H9 (cell line): ENCODE measurements at regions not wholly inside any gene's neighbourhood (a gene's known extent, or its start where the extent isn't known, plus 50 kb on each side); places are given as distances from the start of the nearest gene placed in this dataset.

ENCODE experiments used
- DNase-seq: peaks from one replicate; pipeline ENCODE4 v3.0.0-alpha.2; 2017
- H2AFZ ChIP-seq: one replicate; pipeline ENCODE4 v1.6.1; 2013; ENCODE audit warnings: mild to moderate bottlenecking, low read length, control low read depth, moderate library complexity
- H2AK5ac ChIP-seq: 2 replicates; pipeline ENCODE4 v1.6.1; 2013; ENCODE audit warnings: low read length, control low read depth, mixed read lengths; ENCODE audit not compliant: insufficient read length
- H2BK120ac ChIP-seq: one replicate; pipeline ENCODE4 v1.6.1; 2013; ENCODE audit warnings: low read depth, mild to moderate bottlenecking, low read length, control low read depth, inconsistent platforms; ENCODE audit not compliant: poor library complexity, severe bottlenecking
- H2BK12ac ChIP-seq: 2 replicates; pipeline ENCODE4 v1.6.1; 2013; ENCODE audit warnings: low read length, control low read depth, mixed read lengths, low read depth; ENCODE audit not compliant: insufficient read length
- H2BK15ac ChIP-seq: 2 replicates; pipeline ENCODE4 v1.6.1; 2013; ENCODE audit warnings: low read depth, low read length, control low read depth
- H2BK20ac ChIP-seq: one replicate; pipeline ENCODE4 v1.6.1; 2013; ENCODE audit warnings: low read depth, mild to moderate bottlenecking, low read length, control low read depth, inconsistent platforms; ENCODE audit not compliant: poor library complexity, severe bottlenecking
- H2BK5ac ChIP-seq: 2 replicates; pipeline ENCODE4 v1.6.1; 2013; ENCODE audit warnings: low read length, control low read depth, mixed read lengths; ENCODE audit not compliant: insufficient read length
- H3K14ac ChIP-seq: 2 replicates; pipeline ENCODE4 v1.6.1; 2013; ENCODE audit warnings: low read length, control low read depth; ENCODE audit not compliant: insufficient read depth
- H3K18ac ChIP-seq: 2 replicates; pipeline ENCODE4 v1.6.1; 2013; ENCODE audit warnings: low read depth, mild to moderate bottlenecking, mixed read lengths, low read length, control low read depth; ENCODE audit not compliant: insufficient read length
- H3K23ac ChIP-seq: 2 replicates; pipeline ENCODE4 v1.6.1; 2013; ENCODE audit warnings: low read length, control low read depth, mixed read lengths, low read depth; ENCODE audit not compliant: insufficient read length
- H3K23me2 ChIP-seq: 2 replicates; pipeline ENCODE4 v1.6.1; 2013; ENCODE audit warnings: low read depth, mild to moderate bottlenecking, mixed read lengths, low read length, control low read depth; ENCODE audit not compliant: insufficient read length, poor library complexity, severe bottlenecking
- H3K27ac ChIP-seq: 2 replicates; pipeline ENCODE4 v1.5.1; 2013; ENCODE audit warnings: low read length, control low read depth, mixed read lengths, low read depth; ENCODE audit not compliant: insufficient read length
- H3K27me3 ChIP-seq: 2 replicates; pipeline ENCODE4 v1.6.1; 2013; ENCODE audit warnings: low read length, control low read depth, inconsistent platforms; ENCODE audit not compliant: insufficient read depth
- H3K4ac ChIP-seq: 2 replicates; pipeline ENCODE4 v1.6.1; 2013; ENCODE audit warnings: low read depth, mild to moderate bottlenecking, control low read depth, inconsistent platforms, low read length, moderate library complexity
- H3K4me1 ChIP-seq: 2 replicates; pipeline ENCODE4 v1.6.1; 2013; ENCODE audit warnings: low read length, control low read depth, inconsistent platforms; ENCODE audit not compliant: insufficient read depth
- H3K4me2 ChIP-seq: 2 replicates; pipeline ENCODE4 v1.6.1; 2013; ENCODE audit warnings: low read length, control low read depth, mixed read lengths; ENCODE audit not compliant: insufficient read length, insufficient read depth
- H3K56ac ChIP-seq: 2 replicates; pipeline ENCODE4 v1.6.1; 2013; ENCODE audit warnings: low read depth, mild to moderate bottlenecking, mixed read lengths, low read length, control low read depth; ENCODE audit not compliant: insufficient read length
- H3K79me1 ChIP-seq: 2 replicates; pipeline ENCODE4 v1.6.1; 2013; ENCODE audit warnings: low read depth, mild to moderate bottlenecking, moderate library complexity, low read length, control low read depth, inconsistent platforms; ENCODE audit not compliant: insufficient read depth, poor library complexity, severe bottlenecking
- H3K79me2 ChIP-seq: 2 replicates; pipeline ENCODE4 v1.6.1; 2013; ENCODE audit warnings: low read length, control low read depth, inconsistent platforms; ENCODE audit not compliant: insufficient read depth
- H3K9ac ChIP-seq: 2 replicates; pipeline ENCODE4 v1.6.1; 2013; ENCODE audit warnings: low read length, control low read depth, mixed read lengths; ENCODE audit not compliant: insufficient read length; ENCODE audit errors: extremely low read depth
- H3K9me3 ChIP-seq: one replicate; pipeline ENCODE4 v1.6.1; 2013; ENCODE audit warnings: low read depth, low read length, inconsistent platforms; ENCODE audit not compliant: control insufficient read depth
- H3T11ph ChIP-seq: one replicate; pipeline ENCODE4 v1.6.1; 2013; ENCODE audit warnings: mild to moderate bottlenecking, low read length, control low read depth, inconsistent platforms
- H4K20me1 ChIP-seq: one replicate; pipeline ENCODE4 v1.6.1; 2013; ENCODE audit not compliant: control insufficient read depth, insufficient read length, insufficient read depth
- H4K5ac ChIP-seq: 2 replicates; pipeline ENCODE4 v1.6.1; 2013; ENCODE audit warnings: low read depth, mild to moderate bottlenecking, mixed read lengths, low read length, control low read depth; ENCODE audit not compliant: insufficient read length
- H4K8ac ChIP-seq: replicated peaks from 2 replicates; pipeline ENCODE4 v1.6.1; 2013; ENCODE audit warnings: low read length, control low read depth, mixed read lengths, low read depth; ENCODE audit not compliant: insufficient read length
- H4K91ac ChIP-seq: 2 replicates; pipeline ENCODE4 v1.6.1; 2013; ENCODE audit warnings: low read depth, mild to moderate bottlenecking, moderate library complexity, mixed read lengths, low read length, control low read depth; ENCODE audit not compliant: insufficient read length
- H3K27ac Mint-ChIP-seq, 3 experiments: 2 replicates in 2 of 3; 3 replicates in 1 of 3; pipeline ENCODE4 v1.8.0; 2020 to 2021; ENCODE audit warnings: mixed read lengths in 3 of 3, mild to moderate bottlenecking in 1 of 3, moderate library complexity in 1 of 3
- H3K27me3 Mint-ChIP-seq: 2 replicates; pipeline ENCODE4 v1.8.0; 2021; ENCODE audit warnings: low read depth, mild to moderate bottlenecking, moderate library complexity, mixed read lengths
- H3K36me3 Mint-ChIP-seq, 3 experiments: 2 replicates in 2 of 3; 3 replicates in 1 of 3; pipeline ENCODE4 v1.8.0; 2020 to 2021; ENCODE audit warnings: low read depth in 3 of 3, mixed read lengths in 3 of 3; ENCODE audit not compliant: insufficient read depth in 1 of 3
- H3K4me1 Mint-ChIP-seq, 2 experiments: 2 replicates each; pipeline ENCODE4 v1.8.0; 2020; ENCODE audit warnings: mixed read lengths in 2 of 2
- H3K4me3 Mint-ChIP-seq, 2 experiments: 2 replicates in 1 of 2; 3 replicates in 1 of 2; pipeline ENCODE4 v1.8.0; 2020 to 2021; ENCODE audit warnings: mild to moderate bottlenecking in 2 of 2, mixed read lengths in 2 of 2, moderate library complexity in 1 of 2
- H3K9me3 Mint-ChIP-seq, 2 experiments: 2 replicates in 1 of 2; 3 replicates in 1 of 2; pipeline ENCODE4 v1.8.0; 2020; ENCODE audit warnings: mild to moderate bottlenecking in 2 of 2, mixed read lengths in 2 of 2, moderate library complexity in 1 of 2
- WGBS: extraction: QIAGEN DNeasy Blood & Tissue Kit; methylation state at CpG from one replicate; pipeline ENCODE4 v1.1.7; 2013; ENCODE audit warnings: missing lambda C conversion rate, low lambda C conversion rate, mixed read lengths; ENCODE audit not compliant: insufficient read length; ENCODE audit errors: extremely low coverage; 5-methylcytosine and 5-hydroxymethylcytosine counted together
- TF ChIP-seq, protein P1 (sequence below): fragments of 200-600 bp; sonication (generic); conservative IDR thresholded peaks from 3 replicates; pipeline ENCODE4 v1.8.0; 2021; ENCODE audit warnings: antibody characterized with exemption, mild to moderate bottlenecking

DNA sequence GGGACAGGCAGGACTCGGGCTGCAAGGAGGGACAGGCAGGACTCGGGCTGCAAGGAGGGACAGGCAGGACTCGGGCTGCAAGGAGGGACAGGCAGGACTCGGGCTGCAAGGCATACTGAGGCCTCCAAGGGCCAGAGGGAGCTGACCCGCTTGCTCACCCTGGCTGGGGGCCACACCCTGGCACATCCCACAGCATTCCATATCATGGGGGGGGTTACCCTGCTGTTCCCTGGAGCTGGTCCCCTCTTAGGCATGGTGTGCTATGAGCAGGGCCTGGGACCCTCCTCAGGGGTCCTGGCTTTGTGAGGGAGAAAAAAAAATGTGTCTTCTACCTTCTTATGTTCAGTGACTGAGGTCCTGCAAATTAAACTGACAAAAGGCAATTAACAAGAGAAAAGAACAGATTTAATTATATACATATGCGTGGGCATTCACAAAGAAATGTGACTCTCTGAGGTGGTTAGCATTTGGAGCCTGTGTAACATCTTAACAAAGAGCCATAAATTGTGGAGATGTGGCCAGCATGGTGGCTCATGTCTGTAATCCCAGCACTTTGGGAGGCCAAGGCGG, 97.6 kb upstream of the ALDH1A3 start:
- Histone ChIP-seq H3K4me1 (no peaks in the 10 kb centered on the region; the same call in 1 of the 2 replicates), H2BK15ac (no peak overlapping the region), H3K23ac (no peak overlapping the region), H2BK5ac (no peak overlapping the region), H3K27ac (no peak overlapping the region), H4K5ac (no peak overlapping the region), H2AFZ (no peak overlapping the region), H4K8ac (no peak overlapping the region), H3K23me2 (no peaks in the 10 kb centered on the region), H4K20me1 (no peaks in the 10 kb centered on the region), H3K9me3 (no peaks in the 10 kb centered on the region), H4K91ac (no peak overlapping the region), H3K79me1 (no peaks in the 10 kb centered on the region), H3K79me2 (no peaks in the 10 kb centered on the region), H3T11ph (no peak overlapping the region), H2AK5ac (no peak overlapping the region), H3K18ac (no peak overlapping the region), H2BK120ac (no peak overlapping the region), H3K4ac (no peak overlapping the region), H2BK20ac (no peak overlapping the region), H3K9ac (no peak overlapping the region), H3K56ac (no peak overlapping the region), H3K4me2 (no peak overlapping the region), H3K27me3 (no peaks in the 10 kb centered on the region), H3K14ac (no peak overlapping the region), H2BK12ac (no peak overlapping the region)
- no CpG with 5 or more reads among the region's 7 CpGs for WGBS
- H3K36me3 Mint-ChIP-seq, result peaks cover 0 to 4% (median 2%) of the 10 kb centered on the region in 3 experiments; a peak in 1 of 7 replicates
- TF ChIP-seq, protein P1, sequence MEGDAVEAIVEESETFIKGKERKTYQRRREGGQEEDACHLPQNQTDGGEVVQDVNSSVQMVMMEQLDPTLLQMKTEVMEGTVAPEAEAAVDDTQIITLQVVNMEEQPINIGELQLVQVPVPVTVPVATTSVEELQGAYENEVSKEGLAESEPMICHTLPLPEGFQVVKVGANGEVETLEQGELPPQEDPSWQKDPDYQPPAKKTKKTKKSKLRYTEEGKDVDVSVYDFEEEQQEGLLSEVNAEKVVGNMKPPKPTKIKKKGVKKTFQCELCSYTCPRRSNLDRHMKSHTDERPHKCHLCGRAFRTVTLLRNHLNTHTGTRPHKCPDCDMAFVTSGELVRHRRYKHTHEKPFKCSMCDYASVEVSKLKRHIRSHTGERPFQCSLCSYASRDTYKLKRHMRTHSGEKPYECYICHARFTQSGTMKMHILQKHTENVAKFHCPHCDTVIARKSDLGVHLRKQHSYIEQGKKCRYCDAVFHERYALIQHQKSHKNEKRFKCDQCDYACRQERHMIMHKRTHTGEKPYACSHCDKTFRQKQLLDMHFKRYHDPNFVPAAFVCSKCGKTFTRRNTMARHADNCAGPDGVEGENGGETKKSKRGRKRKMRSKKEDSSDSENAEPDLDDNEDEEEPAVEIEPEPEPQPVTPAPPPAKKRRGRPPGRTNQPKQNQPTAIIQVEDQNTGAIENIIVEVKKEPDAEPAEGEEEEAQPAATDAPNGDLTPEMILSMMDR, result no peak
- H3K27me3 Mint-ChIP-seq, result no peaks in the 10 kb centered on the region; the same call in none of the 2 replicates
- DNase-seq, result no peak
- no peak overlapping the region; a peak in 1 of 7 replicates for H3K27ac Mint-ChIP-seq
- peaks cover 0 to 3% of the 10 kb centered on the region in 2 experiments; a peak in 1 of 5 replicates for H3K9me3 Mint-ChIP-seq
- H3K4me1 Mint-ChIP-seq, result peaks cover 12 to 19% of the 10 kb centered on the region in 2 experiments
- H3K4me3 Mint-ChIP-seq, result no peak overlapping the region
